B cell (primary cell): ENCODE measurements at regions not wholly inside any gene's neighbourhood (a gene's known extent, or its start where the extent isn't known, plus 50 kb on each side); places are given as distances from the start of the nearest gene placed in this dataset.

Source experiments
- EZH2 ChIP-seq: IDR thresholded peaks from 2 replicates; pipeline ENCODE4 v1.6.1; 2012; ENCODE audit warnings: borderline replicate concordance, low read depth, mild to moderate bottlenecking, moderate library complexity, low read length; ENCODE audit not compliant: insufficient read depth, poor library complexity, severe bottlenecking
- TF ChIP-seq, protein P1 (sequence below): fragments of 200-600 bp; IDR thresholded peaks from one replicate; pipeline ENCODE4 v1.8.0; 2022; ENCODE audit warnings: antibody characterized with exemption, mild to moderate bottlenecking

- TF ChIP-seq, protein P1, sequence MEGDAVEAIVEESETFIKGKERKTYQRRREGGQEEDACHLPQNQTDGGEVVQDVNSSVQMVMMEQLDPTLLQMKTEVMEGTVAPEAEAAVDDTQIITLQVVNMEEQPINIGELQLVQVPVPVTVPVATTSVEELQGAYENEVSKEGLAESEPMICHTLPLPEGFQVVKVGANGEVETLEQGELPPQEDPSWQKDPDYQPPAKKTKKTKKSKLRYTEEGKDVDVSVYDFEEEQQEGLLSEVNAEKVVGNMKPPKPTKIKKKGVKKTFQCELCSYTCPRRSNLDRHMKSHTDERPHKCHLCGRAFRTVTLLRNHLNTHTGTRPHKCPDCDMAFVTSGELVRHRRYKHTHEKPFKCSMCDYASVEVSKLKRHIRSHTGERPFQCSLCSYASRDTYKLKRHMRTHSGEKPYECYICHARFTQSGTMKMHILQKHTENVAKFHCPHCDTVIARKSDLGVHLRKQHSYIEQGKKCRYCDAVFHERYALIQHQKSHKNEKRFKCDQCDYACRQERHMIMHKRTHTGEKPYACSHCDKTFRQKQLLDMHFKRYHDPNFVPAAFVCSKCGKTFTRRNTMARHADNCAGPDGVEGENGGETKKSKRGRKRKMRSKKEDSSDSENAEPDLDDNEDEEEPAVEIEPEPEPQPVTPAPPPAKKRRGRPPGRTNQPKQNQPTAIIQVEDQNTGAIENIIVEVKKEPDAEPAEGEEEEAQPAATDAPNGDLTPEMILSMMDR, result no peak
- TF ChIP-seq EZH2, result no peak
Measured at GRCh38 chr2:103293742-103294077, 531.9 kb downstream of the TMEM182 start.
